Loucy (cell line): ENCODE measurements at regions not wholly inside any gene's neighbourhood (a gene's known extent, or its start where the extent isn't known, plus 50 kb on each side); places are given as distances from the start of the nearest gene placed in this dataset.

Source experiments
- H2AFZ ChIP-seq: fragments of 200-600 bp; sonication (generic); 2 replicates; pipeline ENCODE4 v1.6.0; 2016; ENCODE audit warnings: antibody characterized with exemption, mild to moderate bottlenecking, low read length, moderate library complexity
- H3F3A ChIP-seq: fragments of 200-600 bp; 2 replicates; pipeline ENCODE4 v1.6.0; 2016; ENCODE audit warnings: antibody characterized with exemption, low read depth, mild to moderate bottlenecking
- H3K27me3 ChIP-seq: fragments of 200-600 bp; sonication (generic); 2 replicates; pipeline ENCODE4 v1.6.1; 2014; ENCODE audit warnings: low read length, mild to moderate bottlenecking; ENCODE audit not compliant: insufficient read depth, poor library complexity, severe bottlenecking
- H3K36me3 ChIP-seq: fragments of 200-600 bp; sonication (generic); 2 replicates; pipeline ENCODE4 v1.6.1; 2016; ENCODE audit warnings: low read length; ENCODE audit not compliant: insufficient read depth
- H3K4me1 ChIP-seq: fragments of 200-600 bp; sonication (generic); 2 replicates; pipeline ENCODE4 v1.5.1; 2014; ENCODE audit warnings: low read length, mild to moderate bottlenecking; ENCODE audit not compliant: insufficient read depth, poor library complexity, severe bottlenecking
- H3K4me2 ChIP-seq: fragments of 200-600 bp; sonication (generic); 2 replicates; pipeline ENCODE4 v1.6.0; 2014; ENCODE audit warnings: antibody characterized with exemption, low read length, low read depth, mild to moderate bottlenecking; ENCODE audit not compliant: poor library complexity, severe bottlenecking
- H3K4me3 ChIP-seq: fragments of 200-600 bp; sonication (generic); 2 replicates; pipeline ENCODE4 v1.5.1; 2014; ENCODE audit warnings: low read length, mild to moderate bottlenecking, mixed read lengths; ENCODE audit not compliant: poor library complexity, severe bottlenecking
- H3K79me2 ChIP-seq: fragments of 200-600 bp; sonication (generic); 2 replicates; pipeline ENCODE4 v1.6.1; 2014; ENCODE audit warnings: low read length; ENCODE audit not compliant: insufficient read depth
- H3K9ac ChIP-seq: fragments of 200-600 bp; sonication (generic); 2 replicates; pipeline ENCODE4 v1.6.0; 2014; ENCODE audit warnings: mild to moderate bottlenecking, low read depth, low read length, moderate library complexity; ENCODE audit not compliant: poor library complexity, severe bottlenecking
- H3K9me2 ChIP-seq: fragments of 200-600 bp; sonication (generic); replicated peaks from 2 replicates; pipeline ENCODE4 v1.6.1; 2016; ENCODE audit warnings: low read depth, low read length, mixed read lengths
- H3K9me3 ChIP-seq: fragments of 200-600 bp; sonication (generic); 2 replicates; pipeline ENCODE4 v1.6.1; 2014; ENCODE audit warnings: mild to moderate bottlenecking, antibody characterized with exemption, low read length, low read depth; ENCODE audit not compliant: insufficient read depth
- H4K20me1 ChIP-seq: fragments of 200-600 bp; sonication (generic); 2 replicates; pipeline ENCODE4 v1.6.0; 2014; ENCODE audit warnings: antibody characterized with exemption, low read length, mild to moderate bottlenecking; ENCODE audit not compliant: insufficient read depth, poor library complexity, severe bottlenecking
- CTCF ChIP-seq: fragments of 200-600 bp; sonication (generic); conservative IDR thresholded peaks from 2 replicates; pipeline ENCODE4 v1.5.1; 2014; ENCODE audit warnings: mild to moderate bottlenecking, antibody characterized with exemption, low read length
- EZH2phosphoT487 ChIP-seq: fragments of 200-600 bp; IDR thresholded peaks from 2 replicates; pipeline ENCODE4 v1.6.1; 2018; ENCODE audit warnings: antibody characterized with exemption, mild to moderate bottlenecking, moderate library complexity, borderline replicate concordance

DNA sequence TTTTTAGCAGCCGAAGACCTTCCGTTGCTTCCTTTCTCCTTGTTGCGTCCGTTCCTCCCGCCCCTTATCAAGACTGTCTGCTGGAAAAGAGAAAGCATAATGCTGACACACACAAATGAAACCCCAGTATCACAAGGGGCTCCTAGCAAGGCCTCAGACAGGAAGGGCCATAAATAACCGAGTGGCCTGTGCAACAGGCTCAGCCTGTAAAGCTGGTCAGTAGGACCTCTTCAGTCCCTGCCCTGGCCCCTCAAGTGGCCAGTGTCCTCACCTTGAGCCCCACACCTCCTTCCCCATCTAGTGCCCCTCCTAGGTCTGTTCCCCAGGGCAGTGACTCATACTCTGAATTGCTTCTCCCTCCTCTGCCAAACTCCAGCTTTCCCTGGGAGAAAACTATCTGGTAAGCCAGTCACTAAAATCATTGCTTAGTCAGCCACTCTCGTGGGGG lies 174.6 kb upstream of the IL12B start:
- Histone ChIP-seq H3K9me2 (no peaks in the 10 kb centered on the region), H3K4me3 (no peak overlapping the region), H3F3A (no peaks in the 10 kb centered on the region), H3K9ac (no peak overlapping the region), H3K36me3 (no peaks in the 10 kb centered on the region), H3K27me3 (no peaks in the 10 kb centered on the region), H3K79me2 (no peaks in the 10 kb centered on the region), H4K20me1 (no peaks in the 10 kb centered on the region), H3K4me2 (no peak overlapping the region), H3K4me1 (no peaks in the 10 kb centered on the region), H2AFZ (no peak overlapping the region), H3K9me3 (no peaks in the 10 kb centered on the region)
- TF ChIP-seq CTCF = no peak
- no peak for TF ChIP-seq EZH2phosphoT487

- Histone ChIP-seq H3F3A (no peaks in the 10 kb centered on the region), H3K4me1 (no peaks in the 10 kb centered on the region), H3K4me3 (no peak overlapping the region), H3K9me2 (no peaks in the 10 kb centered on the region), H3K4me2 (no peak overlapping the region), H4K20me1 (no peaks in the 10 kb centered on the region), H3K36me3 (no peaks in the 10 kb centered on the region), H3K9me3 (no peaks in the 10 kb centered on the region), H3K27me3 (no peaks in the 10 kb centered on the region), H2AFZ (no peak overlapping the region), H3K79me2 (no peaks in the 10 kb centered on the region), H3K9ac (no peak overlapping the region)
- TF ChIP-seq EZH2phosphoT487 (no peak), CTCF (no peak)
These were observed 176.8 kb upstream of the IL12B start for GRCh38 chr5:159507055-159507454.

- Histone ChIP-seq H3K9ac (no peak overlapping the region), H3F3A (no peaks in the 10 kb centered on the region), H3K27me3 (no peaks in the 10 kb centered on the region), H4K20me1 (no peaks in the 10 kb centered on the region), H3K4me1 (no peaks in the 10 kb centered on the region), H2AFZ (no peak overlapping the region), H3K9me2 (no peaks in the 10 kb centered on the region), H3K4me3 (no peak overlapping the region), H3K4me2 (no peak overlapping the region), H3K36me3 (no peaks in the 10 kb centered on the region), H3K79me2 (no peaks in the 10 kb centered on the region), H3K9me3 (no peaks in the 10 kb centered on the region)
- TF ChIP-seq CTCF (no peak), EZH2phosphoT487 (no peak)
These were observed 177.4 kb upstream of the IL12B start for GRCh38 chr5:159507661-159508060.
